H9 (cell line): ENCODE measurements at regions not wholly inside any gene's neighbourhood (a gene's known extent, or its start where the extent isn't known, plus 50 kb on each side); places are given as distances from the start of the nearest gene placed in this dataset.

Source experiments
- DNase-seq: peaks from one replicate; pipeline ENCODE4 v3.0.0-alpha.2; 2017
- H2AFZ ChIP-seq: one replicate; pipeline ENCODE4 v1.6.1; 2013; ENCODE audit warnings: mild to moderate bottlenecking, low read length, control low read depth, moderate library complexity
- H2AK5ac ChIP-seq: 2 replicates; pipeline ENCODE4 v1.6.1; 2013; ENCODE audit warnings: low read length, control low read depth, mixed read lengths; ENCODE audit not compliant: insufficient read length
- H2BK120ac ChIP-seq: one replicate; pipeline ENCODE4 v1.6.1; 2013; ENCODE audit warnings: low read depth, mild to moderate bottlenecking, low read length, control low read depth, inconsistent platforms; ENCODE audit not compliant: poor library complexity, severe bottlenecking
- H2BK12ac ChIP-seq: 2 replicates; pipeline ENCODE4 v1.6.1; 2013; ENCODE audit warnings: low read length, control low read depth, mixed read lengths, low read depth; ENCODE audit not compliant: insufficient read length
- H2BK15ac ChIP-seq: 2 replicates; pipeline ENCODE4 v1.6.1; 2013; ENCODE audit warnings: low read depth, low read length, control low read depth
- H2BK20ac ChIP-seq: one replicate; pipeline ENCODE4 v1.6.1; 2013; ENCODE audit warnings: low read depth, mild to moderate bottlenecking, low read length, control low read depth, inconsistent platforms; ENCODE audit not compliant: poor library complexity, severe bottlenecking
- H2BK5ac ChIP-seq: 2 replicates; pipeline ENCODE4 v1.6.1; 2013; ENCODE audit warnings: low read length, control low read depth, mixed read lengths; ENCODE audit not compliant: insufficient read length
- H3K14ac ChIP-seq: 2 replicates; pipeline ENCODE4 v1.6.1; 2013; ENCODE audit warnings: low read length, control low read depth; ENCODE audit not compliant: insufficient read depth
- H3K18ac ChIP-seq: 2 replicates; pipeline ENCODE4 v1.6.1; 2013; ENCODE audit warnings: low read depth, mild to moderate bottlenecking, mixed read lengths, low read length, control low read depth; ENCODE audit not compliant: insufficient read length
- H3K23ac ChIP-seq: 2 replicates; pipeline ENCODE4 v1.6.1; 2013; ENCODE audit warnings: low read length, control low read depth, mixed read lengths, low read depth; ENCODE audit not compliant: insufficient read length
- H3K23me2 ChIP-seq: 2 replicates; pipeline ENCODE4 v1.6.1; 2013; ENCODE audit warnings: low read depth, mild to moderate bottlenecking, mixed read lengths, low read length, control low read depth; ENCODE audit not compliant: insufficient read length, poor library complexity, severe bottlenecking
- H3K27ac ChIP-seq: 2 replicates; pipeline ENCODE4 v1.5.1; 2013; ENCODE audit warnings: low read length, control low read depth, mixed read lengths, low read depth; ENCODE audit not compliant: insufficient read length
- H3K27me3 ChIP-seq: 2 replicates; pipeline ENCODE4 v1.6.1; 2013; ENCODE audit warnings: low read length, control low read depth, inconsistent platforms; ENCODE audit not compliant: insufficient read depth
- H3K4ac ChIP-seq: 2 replicates; pipeline ENCODE4 v1.6.1; 2013; ENCODE audit warnings: low read depth, mild to moderate bottlenecking, control low read depth, inconsistent platforms, low read length, moderate library complexity
- H3K4me1 ChIP-seq: 2 replicates; pipeline ENCODE4 v1.6.1; 2013; ENCODE audit warnings: low read length, control low read depth, inconsistent platforms; ENCODE audit not compliant: insufficient read depth
- H3K4me2 ChIP-seq: 2 replicates; pipeline ENCODE4 v1.6.1; 2013; ENCODE audit warnings: low read length, control low read depth, mixed read lengths; ENCODE audit not compliant: insufficient read length, insufficient read depth
- H3K56ac ChIP-seq: 2 replicates; pipeline ENCODE4 v1.6.1; 2013; ENCODE audit warnings: low read depth, mild to moderate bottlenecking, mixed read lengths, low read length, control low read depth; ENCODE audit not compliant: insufficient read length
- H3K79me1 ChIP-seq: 2 replicates; pipeline ENCODE4 v1.6.1; 2013; ENCODE audit warnings: low read depth, mild to moderate bottlenecking, moderate library complexity, low read length, control low read depth, inconsistent platforms; ENCODE audit not compliant: insufficient read depth, poor library complexity, severe bottlenecking
- H3K79me2 ChIP-seq: 2 replicates; pipeline ENCODE4 v1.6.1; 2013; ENCODE audit warnings: low read length, control low read depth, inconsistent platforms; ENCODE audit not compliant: insufficient read depth
- H3K9ac ChIP-seq: 2 replicates; pipeline ENCODE4 v1.6.1; 2013; ENCODE audit warnings: low read length, control low read depth, mixed read lengths; ENCODE audit not compliant: insufficient read length; ENCODE audit errors: extremely low read depth
- H3K9me3 ChIP-seq: one replicate; pipeline ENCODE4 v1.6.1; 2013; ENCODE audit warnings: low read depth, low read length, inconsistent platforms; ENCODE audit not compliant: control insufficient read depth
- H3T11ph ChIP-seq: one replicate; pipeline ENCODE4 v1.6.1; 2013; ENCODE audit warnings: mild to moderate bottlenecking, low read length, control low read depth, inconsistent platforms
- H4K20me1 ChIP-seq: one replicate; pipeline ENCODE4 v1.6.1; 2013; ENCODE audit not compliant: control insufficient read depth, insufficient read length, insufficient read depth
- H4K5ac ChIP-seq: 2 replicates; pipeline ENCODE4 v1.6.1; 2013; ENCODE audit warnings: low read depth, mild to moderate bottlenecking, mixed read lengths, low read length, control low read depth; ENCODE audit not compliant: insufficient read length
- H4K8ac ChIP-seq: replicated peaks from 2 replicates; pipeline ENCODE4 v1.6.1; 2013; ENCODE audit warnings: low read length, control low read depth, mixed read lengths, low read depth; ENCODE audit not compliant: insufficient read length
- H4K91ac ChIP-seq: 2 replicates; pipeline ENCODE4 v1.6.1; 2013; ENCODE audit warnings: low read depth, mild to moderate bottlenecking, moderate library complexity, mixed read lengths, low read length, control low read depth; ENCODE audit not compliant: insufficient read length
- H3K27ac Mint-ChIP-seq, 3 experiments: 2 replicates in 2 of 3; 3 replicates in 1 of 3; pipeline ENCODE4 v1.8.0; 2020 to 2021; ENCODE audit warnings: mixed read lengths in 3 of 3, mild to moderate bottlenecking in 1 of 3, moderate library complexity in 1 of 3
- H3K27me3 Mint-ChIP-seq: 2 replicates; pipeline ENCODE4 v1.8.0; 2021; ENCODE audit warnings: low read depth, mild to moderate bottlenecking, moderate library complexity, mixed read lengths
- H3K36me3 Mint-ChIP-seq, 3 experiments: 2 replicates in 2 of 3; 3 replicates in 1 of 3; pipeline ENCODE4 v1.8.0; 2020 to 2021; ENCODE audit warnings: low read depth in 3 of 3, mixed read lengths in 3 of 3; ENCODE audit not compliant: insufficient read depth in 1 of 3
- H3K4me1 Mint-ChIP-seq, 2 experiments: 2 replicates each; pipeline ENCODE4 v1.8.0; 2020; ENCODE audit warnings: mixed read lengths in 2 of 2
- H3K4me3 Mint-ChIP-seq, 2 experiments: 2 replicates in 1 of 2; 3 replicates in 1 of 2; pipeline ENCODE4 v1.8.0; 2020 to 2021; ENCODE audit warnings: mild to moderate bottlenecking in 2 of 2, mixed read lengths in 2 of 2, moderate library complexity in 1 of 2
- H3K9me3 Mint-ChIP-seq, 2 experiments: 2 replicates in 1 of 2; 3 replicates in 1 of 2; pipeline ENCODE4 v1.8.0; 2020; ENCODE audit warnings: mild to moderate bottlenecking in 2 of 2, mixed read lengths in 2 of 2, moderate library complexity in 1 of 2
- CTCF ChIP-seq: fragments of 200-600 bp; sonication (generic); conservative IDR thresholded peaks from 3 replicates; pipeline ENCODE4 v1.8.0; 2021; ENCODE audit warnings: antibody characterized with exemption, mild to moderate bottlenecking
- WGBS: extraction: QIAGEN DNeasy Blood & Tissue Kit; methylation state at CpG from one replicate; pipeline ENCODE4 v1.1.7; 2013; ENCODE audit warnings: missing lambda C conversion rate, low lambda C conversion rate, mixed read lengths; ENCODE audit not compliant: insufficient read length; ENCODE audit errors: extremely low coverage; 5-methylcytosine and 5-hydroxymethylcytosine counted together

DNA sequence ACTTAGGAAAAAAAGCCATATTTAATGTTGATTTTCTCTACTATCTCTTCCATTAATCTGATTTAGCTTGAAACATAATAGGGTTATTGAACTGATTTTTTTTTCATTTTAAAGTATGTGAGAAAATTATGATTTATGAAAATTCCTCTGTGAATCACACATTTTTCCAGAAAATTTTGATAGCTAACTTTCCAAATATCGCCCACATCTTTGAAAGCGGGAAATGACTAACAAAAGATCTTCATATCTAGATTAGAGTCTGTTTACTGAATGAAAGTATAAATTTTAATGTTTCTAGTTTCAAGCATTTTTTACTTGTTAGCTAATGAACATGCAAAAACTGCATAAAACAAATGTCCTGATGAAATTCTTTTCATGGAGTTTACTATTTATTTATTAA lies 97.4 kb downstream of the POSTN start:
- H3K18ac ChIP-seq: no peak overlapping the region
- no peak for TF ChIP-seq CTCF
- no peaks in the 10 kb centered on the region for H3K79me2 ChIP-seq
- no peak overlapping the region for H3K14ac ChIP-seq
- H4K91ac ChIP-seq: no peak overlapping the region
- H3K9me3 ChIP-seq: no peaks in the 10 kb centered on the region
- no peak overlapping the region for H2BK5ac ChIP-seq
- no peaks in the 10 kb centered on the region for H3K4me1 ChIP-seq
- H2AFZ ChIP-seq: no peak overlapping the region
- Mint-ChIP-seq H3K9me3 (0 out of 5 replicates have a peak, but pooled peaks cover 0 to 2% of the 10 kb centered on the region in 2 experiments), H3K27me3 (no peaks in the 10 kb centered on the region), H3K27ac (no peak overlapping the region), H3K4me3 (no peak overlapping the region), H3K4me1 (no peaks in the 10 kb centered on the region), H3K36me3 (no peaks in the 10 kb centered on the region; a peak in 1 of 7 replicates)
- no peak overlapping the region for H3K23ac ChIP-seq
- no peak for DNase-seq
- no peak overlapping the region for H2AK5ac ChIP-seq
- no peaks in the 10 kb centered on the region for H3K23me2 ChIP-seq
- H4K8ac ChIP-seq: no peak overlapping the region
- H2BK120ac ChIP-seq: no peak overlapping the region
- WGBS: no CpG with 5 or more reads among the region's 2 CpGs
- no peak overlapping the region for H3K9ac ChIP-seq
- no peak overlapping the region for H3K27ac ChIP-seq
- H4K20me1 ChIP-seq: no peaks in the 10 kb centered on the region
- no peak overlapping the region for H3K4me2 ChIP-seq
- H4K5ac ChIP-seq: no peak overlapping the region
- H2BK15ac ChIP-seq: no peak overlapping the region
- H3K79me1 ChIP-seq: no peaks in the 10 kb centered on the region
- no peaks in the 10 kb centered on the region for H3K27me3 ChIP-seq
- no peak overlapping the region for H3T11ph ChIP-seq
- H3K4ac ChIP-seq: no peak overlapping the region
- no peak overlapping the region for H3K56ac ChIP-seq
- no peak overlapping the region for H2BK12ac ChIP-seq
- H2BK20ac ChIP-seq: no peak overlapping the region
